ENCODE measurements at regions not wholly inside any gene's neighbourhood (a gene's known extent, or its start where the extent isn't known, plus 50 kb on each side); places are given as distances from the start of the nearest gene placed in this dataset.

- TF ChIP-seq EP300 (IDR thresholded peaks at IDR 0.05) = no peak
- no peak for TF ChIP-seq POLR2A (IDR thresholded peaks at IDR 0.05)
- TF ChIP-seq CTCF (IDR thresholded peaks at IDR 0.05) = no peak
Measured at GRCh38 chr6:145036848-145037567, 698.3 kb downstream of the EPM2A start.
